IgD-negative memory B cell (primary cell): ENCODE measurements at regions not wholly inside any gene's neighbourhood (a gene's known extent, or its start where the extent isn't known, plus 50 kb on each side); places are given as distances from the start of the nearest gene placed in this dataset.
A peak's percentile ranks its signal among the peaks of the same experiment; 100 is the strongest.
"Not testable (repeated sequence)": the region's sequence is repeated elsewhere in the genome, so short reads cannot be mapped to it uniquely, and the experiment has no call there.

Experiments
- H3K27ac Mint-ChIP-seq, 3 donors: one replicate each; pipeline ENCODE4 v1.8.0; 2020 to 2022; ENCODE audit warnings: mild to moderate bottlenecking in 3 of 3, mixed read lengths in 3 of 3, moderate library complexity in 1 of 3
- H3K27me3 Mint-ChIP-seq: one replicate; pipeline ENCODE4 v1.8.0; 2021; ENCODE audit warnings: mixed read lengths
- H3K36me3 Mint-ChIP-seq: one replicate; pipeline ENCODE4 v1.8.0; 2020; ENCODE audit warnings: mild to moderate bottlenecking, mixed read lengths
- H3K4me1 Mint-ChIP-seq, 3 donors: one replicate each; pipeline ENCODE4 v1.8.0; 2020 to 2022; ENCODE audit warnings: mixed read lengths in 3 of 3, mild to moderate bottlenecking in 1 of 3
- H3K4me3 Mint-ChIP-seq, 4 donors: one replicate each; pipeline ENCODE4 v1.8.0; 2020 to 2022; ENCODE audit warnings: mild to moderate bottlenecking in 4 of 4, mixed read lengths in 4 of 4, moderate library complexity in 3 of 4
- H3K9me3 Mint-ChIP-seq, 3 donors: one replicate each; pipeline ENCODE4 v1.8.0; 2020 to 2021; ENCODE audit warnings: mixed read lengths in 3 of 3, mild to moderate bottlenecking in 1 of 3

DNA sequence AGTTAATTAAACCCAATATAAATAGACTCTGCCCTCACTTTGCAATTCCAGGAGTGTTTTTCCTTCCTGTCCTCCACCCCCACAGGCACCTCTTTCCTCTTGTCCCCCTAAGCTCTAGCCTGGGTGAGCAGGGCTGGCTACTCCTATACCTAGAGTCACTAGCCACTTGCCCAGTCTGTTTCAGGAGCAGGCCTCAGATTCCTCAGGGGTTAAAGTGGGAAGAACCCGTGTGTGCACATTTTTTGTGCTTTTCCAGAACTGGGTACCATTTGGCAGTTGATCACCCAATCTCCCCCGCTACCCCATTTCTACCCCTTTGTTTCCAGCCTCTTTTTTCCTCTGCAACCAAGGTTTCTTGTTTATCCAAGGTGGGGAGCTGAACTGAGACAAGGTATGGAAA, 153.4 kb downstream of the OR4F15 start:
- H3K27me3 Mint-ChIP-seq, H3K27ac Mint-ChIP-seq, H3K4me1 Mint-ChIP-seq, H3K9me3 Mint-ChIP-seq, H3K4me3 Mint-ChIP-seq, H3K36me3 Mint-ChIP-seq: not testable (repeated sequence)

DNA sequence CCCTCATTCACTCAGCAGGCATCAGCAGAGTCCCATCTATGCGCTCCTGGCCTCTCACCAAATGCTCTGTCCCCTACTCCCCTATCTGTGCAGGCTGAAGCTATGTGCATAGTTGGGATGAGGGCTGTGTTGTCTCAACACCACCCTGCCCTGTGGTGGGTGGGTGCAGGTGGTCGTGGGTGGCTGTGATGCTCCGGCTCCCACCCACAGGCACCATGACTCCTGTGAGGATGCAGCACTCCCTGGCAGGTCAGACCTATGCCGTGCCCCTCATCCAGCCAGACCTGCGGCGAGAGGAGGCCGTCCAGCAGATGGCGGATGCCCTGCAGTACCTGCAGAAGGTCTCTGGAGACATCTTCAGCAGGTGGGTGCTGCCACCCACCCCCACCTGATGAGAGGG, 153.9 kb downstream of the OR4F15 start:
- H3K4me1 Mint-ChIP-seq, H3K9me3 Mint-ChIP-seq, H3K27me3 Mint-ChIP-seq, H3K4me3 Mint-ChIP-seq, H3K36me3 Mint-ChIP-seq: not testable (repeated sequence)
- peak overlapping the region in 1 of 3 donors; percentile 63 for H3K27ac Mint-ChIP-seq

- H3K27me3 Mint-ChIP-seq, H3K9me3 Mint-ChIP-seq: not testable (repeated sequence)
These were observed 155.4 kb downstream of the OR4F15 start for GRCh38 chr15:101967364-101967763.

GRCh38 chr15:101970605-101971004, 158.6 kb downstream of the OR4F15 start:
- not testable (repeated sequence) for H3K4me1 Mint-ChIP-seq, H3K36me3 Mint-ChIP-seq, H3K4me3 Mint-ChIP-seq, H3K27me3 Mint-ChIP-seq, H3K27ac Mint-ChIP-seq, H3K9me3 Mint-ChIP-seq

More at GRCh38 chr15:101967364-101967763, 155.4 kb downstream of the OR4F15 start:
- H3K27ac Mint-ChIP-seq, H3K4me3 Mint-ChIP-seq, H3K36me3 Mint-ChIP-seq, H3K4me1 Mint-ChIP-seq: not testable (repeated sequence)

GRCh38 chr15:101977281-101977680, 165.3 kb downstream of the OR4F15 start:
- H3K4me3 Mint-ChIP-seq, H3K36me3 Mint-ChIP-seq, H3K27me3 Mint-ChIP-seq, H3K27ac Mint-ChIP-seq, H3K4me1 Mint-ChIP-seq, H3K9me3 Mint-ChIP-seq: not testable (repeated sequence)

DNA sequence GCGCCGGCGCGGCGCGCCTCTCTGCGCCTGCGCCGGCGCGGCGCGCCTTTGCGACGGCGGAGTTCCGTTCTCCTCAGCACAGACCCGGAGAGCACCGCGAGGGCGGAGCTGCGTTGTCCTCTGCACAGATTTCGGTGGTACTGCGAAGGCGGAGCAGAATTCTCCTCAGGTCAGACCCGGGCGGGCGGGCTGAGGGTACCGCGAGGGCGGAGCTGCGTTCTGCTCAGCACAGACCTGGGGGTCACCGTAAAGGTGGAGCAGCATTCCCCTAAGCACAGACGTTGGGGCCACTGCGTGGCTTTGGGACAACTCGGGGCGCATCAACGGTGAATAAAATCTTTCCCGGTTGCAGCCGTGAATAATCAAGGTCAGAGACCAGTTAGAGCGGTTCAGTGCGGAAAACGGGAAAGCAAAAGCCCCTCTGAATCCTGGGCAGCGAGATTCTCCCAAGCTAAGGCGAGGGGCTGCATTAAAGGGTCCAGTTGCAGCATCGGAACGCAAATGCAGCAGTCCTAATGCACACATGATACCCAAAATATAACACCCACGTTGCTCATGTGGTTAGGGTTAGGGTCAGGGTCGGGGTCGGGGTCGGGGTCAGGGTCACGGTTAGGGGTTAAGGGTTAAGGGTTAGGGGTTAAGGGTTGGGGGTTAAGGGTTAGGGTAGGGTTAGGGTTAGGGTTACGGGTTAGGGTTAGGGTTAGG, 168.4 kb downstream of the OR4F15 start:
- not testable (repeated sequence) for H3K4me3 Mint-ChIP-seq, H3K27ac Mint-ChIP-seq

More for the DNA sequence above, 168.4 kb downstream of the OR4F15 start:
- H3K36me3 Mint-ChIP-seq, H3K27me3 Mint-ChIP-seq, H3K4me1 Mint-ChIP-seq, H3K9me3 Mint-ChIP-seq: not testable (repeated sequence)
